Panc1 (cell line): ENCODE measurements at regions not wholly inside any gene's neighbourhood (a gene's known extent, or its start where the extent isn't known, plus 50 kb on each side); places are given as distances from the start of the nearest gene placed in this dataset.

Source experiments
- ATAC-seq: fragments of 200-7000 bp; cut with Tn5 transposase; 2 replicates; pipeline ENCODE4 v1.9.1; 2020; ENCODE audit warnings: mild to moderate bottlenecking, moderate library complexity
- BruUV-seq: library from RNA; stranded (reverse); fragments of 400-500 nt; replicated peaks from 2 replicates; lab custom pipeline; 2021; lab: Mats Ljungman, UMichigan
- CTCF ChIA-PET: fragments of 300-600 bp; sonication (Branson Sonifier 250); formaldehyde crosslinking; loops from one replicate; lab custom pipeline; 2022; ENCODE audit warnings: antibody characterized with exemption; lab: Charles Lee
- POLR2A ChIA-PET: fragments of 300-600 bp; sonication (Branson Sonifier 250); formaldehyde crosslinking; loops from one replicate; lab custom pipeline; 2022; ENCODE audit warnings: antibody characterized with exemption; lab: Charles Lee
- DNase-seq: peaks from one replicate; pipeline ENCODE4 v3.0.0-alpha.2; 2010; ENCODE audit warnings: low read depth, low spot score
- H3K27ac ChIP-seq: 2 replicates; pipeline ENCODE4 v1.5.1; 2011; ENCODE audit warnings: mild to moderate bottlenecking, low read length, inconsistent platforms
- H3K27me3 ChIP-seq: fragments of 200-500 bp; sonication (Bioruptor generic); 2 replicates; pipeline ENCODE4 v1.6.0; 2014; ENCODE audit warnings: low read length, inconsistent platforms; ENCODE audit not compliant: control insufficient read depth, insufficient read depth
- H3K36me3 ChIP-seq: fragments of 200-500 bp; sonication (Bioruptor generic); 2 replicates; pipeline ENCODE4 v1.5.1; 2014; ENCODE audit warnings: inconsistent platforms, mild to moderate bottlenecking, low read length, moderate library complexity; ENCODE audit not compliant: control insufficient read depth, insufficient read depth
- H3K4me1 ChIP-seq: 2 replicates; pipeline ENCODE4 v1.5.1; 2011; ENCODE audit warnings: inconsistent platforms, mild to moderate bottlenecking, low read length, moderate library complexity; ENCODE audit not compliant: control insufficient read depth, insufficient read depth
- H3K4me3 ChIP-seq, 2 experiments: 2 replicates each; pipeline ENCODE4 v1.5.1; 2011 to 2012; ENCODE audit warnings: low read depth in 2 of 2, low read length in 2 of 2, mild to moderate bottlenecking in 2 of 2, inconsistent platforms in 1 of 2, moderate library complexity in 1 of 2
- H3K9me3 ChIP-seq: fragments of 200-500 bp; sonication (Bioruptor generic); 2 replicates; pipeline ENCODE4 v1.5.1; 2014; ENCODE audit warnings: low read depth, mild to moderate bottlenecking, inconsistent platforms, low read length, moderate library complexity; ENCODE audit not compliant: control insufficient read depth, insufficient read depth
- POLR2AphosphoS5 ChIP-seq: IDR thresholded peaks from 2 replicates; pipeline ENCODE4 v1.6.1; 2012; ENCODE audit warnings: mild to moderate bottlenecking, low read depth, low read length, moderate library complexity
- SIN3A ChIP-seq: IDR thresholded peaks from 2 replicates; pipeline ENCODE4 v1.6.1; 2012; ENCODE audit warnings: low read depth, mild to moderate bottlenecking, low read length, moderate library complexity, borderline replicate concordance; ENCODE audit not compliant: insufficient read depth
- TCF7L2 ChIP-seq: IDR thresholded peaks from 2 replicates; pipeline ENCODE4 v1.6.1; 2011; ENCODE audit warnings: mild to moderate bottlenecking, low read depth, low read length, inconsistent platforms
- in situ Hi-C: cut with HindIII; loops from 2 replicates; pipeline ENCODE4 v1.10.0; 2016; ENCODE audit warnings: low sequenced_read_pairs, low pct_unique_long_range_greater_than_20kb
- intact Hi-C: fragments of 100-400 bp; cut with micrococcal nuclease; formaldehyde crosslinking; loops from one replicate; pipeline ENCODE4 v1.10.0; 2022; ENCODE audit not compliant: unreplicated experiment
- TF ChIP-seq, protein P1 (sequence below), 2 experiments: IDR thresholded peaks; 2 replicates each; pipeline ENCODE4 v1.6.1; 2011 to 2012; ENCODE audit warnings: low read depth in 2 of 2, control low read depth in 1 of 2, low read length in 1 of 2, mild to moderate bottlenecking in 1 of 2, moderate library complexity in 1 of 2; ENCODE audit not compliant: insufficient read depth in 1 of 2
- TF ChIP-seq, protein P2 (sequence below): fragments of 450-650 bp; IDR thresholded peaks from 2 replicates; pipeline ENCODE4 v1.5.1; 2017; ENCODE audit warnings: mild to moderate bottlenecking

DNA sequence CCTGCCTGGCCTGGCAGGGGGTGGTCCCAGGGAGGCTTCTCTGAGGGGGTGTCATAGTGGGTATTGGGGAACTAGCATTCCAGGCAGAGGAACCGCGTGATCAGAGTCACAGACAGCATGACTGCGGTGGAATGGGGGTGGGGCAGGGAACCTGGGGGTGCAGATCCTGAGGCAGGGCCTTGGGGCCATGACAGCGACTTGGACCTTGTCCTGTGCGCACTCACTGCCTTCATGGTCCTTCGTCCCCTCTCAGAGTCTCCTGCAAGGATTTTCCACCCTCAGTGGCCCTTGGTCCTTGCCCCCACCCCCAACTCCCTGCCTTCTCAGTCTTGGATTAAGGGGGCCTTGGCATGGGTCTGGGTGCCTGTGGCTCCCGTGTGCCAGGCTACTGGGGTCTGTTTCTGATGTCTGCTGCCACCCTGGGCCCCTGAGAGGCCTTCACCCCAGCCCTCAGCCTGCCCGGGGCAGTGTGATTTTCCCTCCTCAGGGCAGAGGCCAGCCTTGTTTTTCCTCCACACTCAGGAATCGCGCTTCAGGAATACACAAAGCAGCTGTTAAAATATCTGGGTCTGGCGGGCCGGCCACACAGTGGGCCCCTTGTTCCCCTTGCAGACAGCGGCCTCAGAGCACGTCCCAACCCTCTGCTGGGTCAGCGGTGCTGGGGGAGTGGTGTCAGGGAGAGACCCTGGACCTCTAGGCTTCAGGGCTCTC is 51.6 kb downstream of the GLI2 start:
- TF ChIP-seq, protein P1, sequence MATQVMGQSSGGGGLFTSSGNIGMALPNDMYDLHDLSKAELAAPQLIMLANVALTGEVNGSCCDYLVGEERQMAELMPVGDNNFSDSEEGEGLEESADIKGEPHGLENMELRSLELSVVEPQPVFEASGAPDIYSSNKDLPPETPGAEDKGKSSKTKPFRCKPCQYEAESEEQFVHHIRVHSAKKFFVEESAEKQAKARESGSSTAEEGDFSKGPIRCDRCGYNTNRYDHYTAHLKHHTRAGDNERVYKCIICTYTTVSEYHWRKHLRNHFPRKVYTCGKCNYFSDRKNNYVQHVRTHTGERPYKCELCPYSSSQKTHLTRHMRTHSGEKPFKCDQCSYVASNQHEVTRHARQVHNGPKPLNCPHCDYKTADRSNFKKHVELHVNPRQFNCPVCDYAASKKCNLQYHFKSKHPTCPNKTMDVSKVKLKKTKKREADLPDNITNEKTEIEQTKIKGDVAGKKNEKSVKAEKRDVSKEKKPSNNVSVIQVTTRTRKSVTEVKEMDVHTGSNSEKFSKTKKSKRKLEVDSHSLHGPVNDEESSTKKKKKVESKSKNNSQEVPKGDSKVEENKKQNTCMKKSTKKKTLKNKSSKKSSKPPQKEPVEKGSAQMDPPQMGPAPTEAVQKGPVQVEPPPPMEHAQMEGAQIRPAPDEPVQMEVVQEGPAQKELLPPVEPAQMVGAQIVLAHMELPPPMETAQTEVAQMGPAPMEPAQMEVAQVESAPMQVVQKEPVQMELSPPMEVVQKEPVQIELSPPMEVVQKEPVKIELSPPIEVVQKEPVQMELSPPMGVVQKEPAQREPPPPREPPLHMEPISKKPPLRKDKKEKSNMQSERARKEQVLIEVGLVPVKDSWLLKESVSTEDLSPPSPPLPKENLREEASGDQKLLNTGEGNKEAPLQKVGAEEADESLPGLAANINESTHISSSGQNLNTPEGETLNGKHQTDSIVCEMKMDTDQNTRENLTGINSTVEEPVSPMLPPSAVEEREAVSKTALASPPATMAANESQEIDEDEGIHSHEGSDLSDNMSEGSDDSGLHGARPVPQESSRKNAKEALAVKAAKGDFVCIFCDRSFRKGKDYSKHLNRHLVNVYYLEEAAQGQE (IDR thresholded peaks at IDR 0.05; ENCODE audit: insufficient read depth in 1 of 2, low read depth in 2 of 2, low read length in 1 of 2): no peak
- no peak for TF ChIP-seq SIN3A
- no peak for TF ChIP-seq POLR2AphosphoS5
- TF ChIP-seq, protein P2, sequence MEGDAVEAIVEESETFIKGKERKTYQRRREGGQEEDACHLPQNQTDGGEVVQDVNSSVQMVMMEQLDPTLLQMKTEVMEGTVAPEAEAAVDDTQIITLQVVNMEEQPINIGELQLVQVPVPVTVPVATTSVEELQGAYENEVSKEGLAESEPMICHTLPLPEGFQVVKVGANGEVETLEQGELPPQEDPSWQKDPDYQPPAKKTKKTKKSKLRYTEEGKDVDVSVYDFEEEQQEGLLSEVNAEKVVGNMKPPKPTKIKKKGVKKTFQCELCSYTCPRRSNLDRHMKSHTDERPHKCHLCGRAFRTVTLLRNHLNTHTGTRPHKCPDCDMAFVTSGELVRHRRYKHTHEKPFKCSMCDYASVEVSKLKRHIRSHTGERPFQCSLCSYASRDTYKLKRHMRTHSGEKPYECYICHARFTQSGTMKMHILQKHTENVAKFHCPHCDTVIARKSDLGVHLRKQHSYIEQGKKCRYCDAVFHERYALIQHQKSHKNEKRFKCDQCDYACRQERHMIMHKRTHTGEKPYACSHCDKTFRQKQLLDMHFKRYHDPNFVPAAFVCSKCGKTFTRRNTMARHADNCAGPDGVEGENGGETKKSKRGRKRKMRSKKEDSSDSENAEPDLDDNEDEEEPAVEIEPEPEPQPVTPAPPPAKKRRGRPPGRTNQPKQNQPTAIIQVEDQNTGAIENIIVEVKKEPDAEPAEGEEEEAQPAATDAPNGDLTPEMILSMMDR: no peak
- TF ChIP-seq TCF7L2: no peak
- in situ Hi-C loops (no loop called here), intact Hi-C loops (no loop called here)
- no peak overlapping the region for H3K4me3 ChIP-seq
- H3K27ac ChIP-seq: no peak overlapping the region
- DNase-seq (no peak), ATAC-seq (no peak)
- ChIA-PET CTCF (no interaction called here), POLR2A (no interaction called here)
- no peaks in the 10 kb centered on the region for H3K36me3 ChIP-seq
- H3K4me1 ChIP-seq: no peaks in the 10 kb centered on the region
- no TSS peak for BruUV-seq
- no peaks in the 10 kb centered on the region for H3K27me3 ChIP-seq
- no peaks in the 10 kb centered on the region for H3K9me3 ChIP-seq

DNA sequence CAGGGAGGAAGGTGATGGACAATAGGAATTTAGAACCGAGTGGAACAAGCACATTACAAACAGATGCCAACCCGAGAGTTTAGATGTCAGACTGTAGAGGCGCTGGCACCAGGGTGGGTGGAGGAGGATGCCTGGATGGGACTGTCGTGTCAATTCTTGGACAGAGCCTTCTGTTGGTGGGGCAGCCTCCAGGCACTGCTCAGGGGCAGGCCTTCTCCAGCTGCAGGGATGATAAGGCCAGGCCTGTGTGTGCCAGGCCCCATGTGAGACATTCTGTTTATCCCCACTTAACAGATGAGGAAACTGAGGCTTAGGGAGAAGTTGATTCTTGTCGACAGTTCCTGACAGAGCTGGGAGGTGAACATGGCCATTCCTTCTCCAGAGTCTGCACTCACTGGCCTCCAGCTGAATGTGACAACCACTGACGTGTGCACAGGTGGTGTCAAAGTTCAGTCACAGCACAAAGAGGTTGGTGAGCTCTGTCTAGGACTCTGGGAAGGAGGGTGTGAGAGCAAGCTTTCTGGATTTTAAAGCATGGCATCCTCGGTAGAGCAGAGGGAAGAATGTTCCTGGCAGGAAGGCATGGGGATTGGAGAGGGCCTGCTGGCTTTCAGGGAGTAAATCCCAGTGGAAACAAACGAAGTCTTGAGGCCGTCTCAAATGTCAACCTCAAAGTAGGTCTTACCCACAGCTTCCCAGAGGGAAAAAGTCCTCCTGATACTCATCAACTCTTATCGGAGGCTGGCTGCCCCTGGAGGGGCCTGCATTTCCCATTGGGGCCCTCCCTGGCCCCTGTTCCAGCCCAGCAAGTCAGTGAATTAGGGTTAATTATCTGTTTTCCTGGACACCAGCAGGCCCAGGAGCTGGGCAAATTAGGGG is 52.4 kb downstream of the GLI2 start:
- no peak for ATAC-seq

More for the DNA sequence above, 52.4 kb downstream of the GLI2 start:
- Histone ChIP-seq H3K4me1 (no peaks in the 10 kb centered on the region), H3K36me3 (no peaks in the 10 kb centered on the region), H3K4me3 (no peak overlapping the region), H3K27ac (no peak overlapping the region), H3K27me3 (no peaks in the 10 kb centered on the region), H3K9me3 (no peaks in the 10 kb centered on the region)
- no peak for DNase-seq
- TF ChIP-seq, protein P2: no peak
- TF ChIP-seq, protein P1 (IDR thresholded peaks at IDR 0.05; ENCODE audit: insufficient read depth in 1 of 2, low read depth in 2 of 2, low read length in 1 of 2): no peak
- TF ChIP-seq TCF7L2 (no peak), SIN3A (no peak)
- CTCF ChIA-PET: no interaction called here
- POLR2A ChIA-PET: no interaction called here
- BruUV-seq: no TSS peak
- in situ Hi-C loops: no loop called here
- intact Hi-C loops: no loop called here
